ENCODE measurements at regions not wholly inside any gene's neighbourhood (a gene's known extent, or its start where the extent isn't known, plus 50 kb on each side); places are given as distances from the start of the nearest gene placed in this dataset.

DNA sequence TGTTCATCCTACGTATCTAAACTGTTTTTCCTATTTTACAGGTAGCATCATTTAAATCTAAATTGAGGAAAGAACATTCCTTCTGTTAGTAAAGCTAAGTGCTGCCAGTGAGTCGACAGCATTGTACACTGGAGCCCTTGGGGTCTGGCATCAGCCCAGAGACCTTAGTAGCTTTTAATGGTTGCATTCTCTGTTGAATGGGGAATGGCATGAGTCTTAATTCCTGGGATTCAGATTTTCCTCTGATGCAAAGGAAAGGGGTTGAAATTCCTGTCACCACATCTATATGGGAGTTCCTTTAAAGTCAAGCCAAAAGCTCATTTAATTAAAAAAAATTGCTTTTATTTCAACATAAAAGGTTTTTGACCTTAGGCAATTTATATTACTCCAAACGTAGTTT is 148.4 kb upstream of the GBE1 start:
- TF ChIP-seq, protein P1, sequence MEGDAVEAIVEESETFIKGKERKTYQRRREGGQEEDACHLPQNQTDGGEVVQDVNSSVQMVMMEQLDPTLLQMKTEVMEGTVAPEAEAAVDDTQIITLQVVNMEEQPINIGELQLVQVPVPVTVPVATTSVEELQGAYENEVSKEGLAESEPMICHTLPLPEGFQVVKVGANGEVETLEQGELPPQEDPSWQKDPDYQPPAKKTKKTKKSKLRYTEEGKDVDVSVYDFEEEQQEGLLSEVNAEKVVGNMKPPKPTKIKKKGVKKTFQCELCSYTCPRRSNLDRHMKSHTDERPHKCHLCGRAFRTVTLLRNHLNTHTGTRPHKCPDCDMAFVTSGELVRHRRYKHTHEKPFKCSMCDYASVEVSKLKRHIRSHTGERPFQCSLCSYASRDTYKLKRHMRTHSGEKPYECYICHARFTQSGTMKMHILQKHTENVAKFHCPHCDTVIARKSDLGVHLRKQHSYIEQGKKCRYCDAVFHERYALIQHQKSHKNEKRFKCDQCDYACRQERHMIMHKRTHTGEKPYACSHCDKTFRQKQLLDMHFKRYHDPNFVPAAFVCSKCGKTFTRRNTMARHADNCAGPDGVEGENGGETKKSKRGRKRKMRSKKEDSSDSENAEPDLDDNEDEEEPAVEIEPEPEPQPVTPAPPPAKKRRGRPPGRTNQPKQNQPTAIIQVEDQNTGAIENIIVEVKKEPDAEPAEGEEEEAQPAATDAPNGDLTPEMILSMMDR (IDR thresholded peaks at IDR 0.05): no peak
- TF ChIP-seq POLR2A (IDR thresholded peaks at IDR 0.05) (no peak), POLR2AphosphoS5 (IDR thresholded peaks at IDR 0.05) (no peak)

Data from upper lobe of left lung (tissue), 4 donors.